SK-N-SH (cell line): ENCODE measurements at regions not wholly inside any gene's neighbourhood (a gene's known extent, or its start where the extent isn't known, plus 50 kb on each side); places are given as distances from the start of the nearest gene placed in this dataset.

Experiments used
- CTCF ChIP-seq: fragments of 200-600 bp; sonication (generic); IDR thresholded peaks from 2 replicates; pipeline ENCODE4 v1.6.1; 2017; ENCODE audit warnings: antibody characterized with exemption, mild to moderate bottlenecking, moderate library complexity
- FOXM1 ChIP-seq: IDR thresholded peaks from 2 replicates; pipeline ENCODE4 v1.4.0; 2012; ENCODE audit warnings: low read depth, mild to moderate bottlenecking
- JUND ChIP-seq: IDR thresholded peaks from 2 replicates; pipeline ENCODE4 v1.4.0; 2012
- MAX ChIP-seq: IDR thresholded peaks from 2 replicates; pipeline ENCODE4 v1.4.0; 2012; ENCODE audit warnings: low read depth
- NFIC ChIP-seq: IDR thresholded peaks from 2 replicates; pipeline ENCODE4 v1.4.0; 2012; ENCODE audit warnings: borderline replicate concordance
- POLR2AphosphoS5 ChIP-seq: IDR thresholded peaks from 2 replicates; pipeline ENCODE4 v1.6.1; 2012; ENCODE audit warnings: low read depth, low read length
- REST ChIP-seq: IDR thresholded peaks from 2 replicates; pipeline ENCODE4 v1.6.1; 2012; ENCODE audit warnings: mild to moderate bottlenecking, low read depth, low read length, moderate library complexity
- TEAD4 ChIP-seq: IDR thresholded peaks from 2 replicates; pipeline ENCODE4 v1.4.0; 2012; ENCODE audit warnings: mild to moderate bottlenecking, borderline replicate concordance; ENCODE audit not compliant: insufficient read depth

- TF ChIP-seq FOXM1, result no peak
- no peak for TF ChIP-seq MAX
- no peak for TF ChIP-seq TEAD4
- TF ChIP-seq NFIC, result no peak
- TF ChIP-seq JUND, result no peak
- TF ChIP-seq CTCF, result no peak
- no peak for TF ChIP-seq POLR2AphosphoS5
- TF ChIP-seq REST, result no peak
These were observed 861.7 kb downstream of the QKI start for GRCh38 chr6:164276211-164276610.
